Urinary bladder (tissue), 3 donors: ENCODE measurements at regions not wholly inside any gene's neighbourhood (a gene's known extent, or its start where the extent isn't known, plus 50 kb on each side); places are given as distances from the start of the nearest gene placed in this dataset.

Experiments used
- DNase-seq: peaks from one replicate; pipeline ENCODE4 v3.0.0-alpha.2; 2015; ENCODE audit errors: extremely low spot score
- H3K27ac ChIP-seq: one replicate; pipeline ENCODE4 v1.5.1; 2013; ENCODE audit warnings: low read depth, mild to moderate bottlenecking, moderate library complexity
- H3K36me3 ChIP-seq: one replicate; pipeline ENCODE4 v1.6.1; 2013; ENCODE audit warnings: mild to moderate bottlenecking, moderate library complexity; ENCODE audit not compliant: insufficient read depth
- H3K4me1 ChIP-seq: one replicate; pipeline ENCODE4 v1.6.1; 2013; ENCODE audit warnings: mild to moderate bottlenecking, moderate library complexity; ENCODE audit not compliant: insufficient read depth
- H3K4me3 ChIP-seq: one replicate; pipeline ENCODE4 v1.5.1; 2013; ENCODE audit warnings: low read depth, low read length
- WGBS: extraction: QIAGEN DNeasy Blood & Tissue Kit; methylation state at CpG from one replicate; pipeline ENCODE4 v1.1.7; 2013; 5-methylcytosine and 5-hydroxymethylcytosine counted together
- donor health status: healthy with polysubstance abuse.
- donor health status: healthy.

DNA sequence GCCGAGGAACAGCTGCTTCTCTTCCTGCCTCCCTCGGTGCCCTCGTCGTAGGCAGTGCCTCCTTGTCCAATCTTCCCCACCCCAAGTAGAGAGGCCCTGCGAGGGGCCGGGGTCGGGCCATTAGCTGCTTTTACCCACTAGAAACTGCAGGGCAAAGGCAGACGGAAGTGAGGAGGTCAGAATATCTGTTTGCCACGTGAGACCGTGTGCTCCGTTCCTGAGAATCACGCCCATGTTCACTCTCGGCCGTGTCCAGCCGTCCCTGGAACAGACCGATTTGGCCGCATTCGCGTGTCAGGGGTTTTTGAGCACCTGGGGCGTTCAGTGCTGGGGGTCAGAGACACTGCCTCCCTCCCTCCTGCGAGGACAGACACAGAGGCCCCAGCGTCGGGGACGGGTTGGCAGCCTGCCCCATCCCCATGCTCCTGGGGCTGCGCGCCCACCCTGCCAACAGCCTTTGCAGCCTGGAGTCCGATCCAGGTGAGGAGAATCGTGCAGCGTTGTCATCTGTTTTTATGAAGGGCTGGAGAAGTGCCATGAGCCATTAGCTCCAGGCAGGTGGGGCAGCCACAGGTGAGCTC is 982.2 kb downstream of the BRD1 start:
- WGBS: 80% methylated on average over 29 of the region's 29 CpGs
- no peaks in the 10 kb centered on the region for H3K4me1 ChIP-seq
- DNase-seq: no peak
- no peak overlapping the region for H3K27ac ChIP-seq
- no peaks in the 10 kb centered on the region for H3K36me3 ChIP-seq
- no peak overlapping the region for H3K4me3 ChIP-seq

DNA sequence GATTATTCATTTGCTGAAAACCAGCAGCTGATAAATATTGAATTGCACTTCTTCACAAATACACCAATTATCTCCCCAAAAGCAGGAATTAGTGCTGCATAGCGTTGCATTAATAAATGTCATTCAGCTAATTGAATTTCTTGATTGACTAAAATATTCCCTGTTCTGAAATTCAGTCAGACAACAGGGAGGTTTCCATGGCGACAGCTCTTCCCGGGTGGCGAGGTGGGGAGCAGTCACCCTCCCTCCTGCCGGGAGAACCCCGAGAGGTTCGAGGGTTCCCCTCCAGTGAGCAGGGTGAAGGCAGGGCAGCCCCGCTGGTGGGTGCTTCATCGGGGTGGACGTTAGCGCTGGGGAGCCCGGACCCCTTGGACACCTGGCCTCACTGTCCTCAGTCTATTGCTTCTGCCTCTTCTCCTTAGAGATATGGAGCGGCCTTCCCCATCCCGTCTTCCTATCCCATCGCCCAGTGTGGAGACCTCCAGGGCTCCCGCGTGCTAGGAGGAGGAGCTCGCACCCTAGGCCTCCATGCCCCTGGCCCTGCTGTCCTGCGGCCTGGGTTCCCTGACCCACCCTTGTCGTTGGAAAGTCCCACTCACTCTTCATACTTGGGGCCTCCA is 983.5 kb downstream of the BRD1 start:
- H3K4me3 ChIP-seq: no peak overlapping the region
- no peak for DNase-seq
- no peaks in the 10 kb centered on the region for H3K36me3 ChIP-seq
- no peaks in the 10 kb centered on the region for H3K4me1 ChIP-seq
- H3K27ac ChIP-seq: no peak overlapping the region
- 84% methylated on average over 20 of the region's 20 CpGs for whole genome bisulfite sequencing

DNA sequence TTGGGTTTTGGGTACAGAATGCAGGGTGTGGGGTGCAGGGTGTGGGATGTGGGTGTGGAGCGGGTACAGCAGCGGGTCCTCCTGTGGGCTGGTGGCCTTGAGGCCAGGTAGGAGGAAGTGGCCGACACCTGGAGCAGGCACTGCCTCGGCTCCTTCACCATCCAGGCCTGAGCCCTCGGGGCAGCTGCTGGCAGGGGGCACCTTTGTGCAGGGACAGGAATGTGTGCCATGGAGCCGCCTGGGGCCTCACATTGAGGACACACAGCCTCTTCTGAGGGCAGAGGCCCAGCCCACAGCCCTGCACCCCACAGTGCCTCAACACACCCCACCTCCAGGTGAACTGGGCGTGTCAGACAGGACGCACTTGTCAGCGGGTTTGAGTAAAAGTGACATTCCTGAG is 984.0 kb downstream of the BRD1 start:
- Histone ChIP-seq H3K36me3 (no peaks in the 10 kb centered on the region), H3K4me3 (no peak overlapping the region), H3K4me1 (no peaks in the 10 kb centered on the region), H3K27ac (no peak overlapping the region)
- WGBS: 76% methylated on average over 9 of the region's 9 CpGs
- DNase-seq: no peak

DNA sequence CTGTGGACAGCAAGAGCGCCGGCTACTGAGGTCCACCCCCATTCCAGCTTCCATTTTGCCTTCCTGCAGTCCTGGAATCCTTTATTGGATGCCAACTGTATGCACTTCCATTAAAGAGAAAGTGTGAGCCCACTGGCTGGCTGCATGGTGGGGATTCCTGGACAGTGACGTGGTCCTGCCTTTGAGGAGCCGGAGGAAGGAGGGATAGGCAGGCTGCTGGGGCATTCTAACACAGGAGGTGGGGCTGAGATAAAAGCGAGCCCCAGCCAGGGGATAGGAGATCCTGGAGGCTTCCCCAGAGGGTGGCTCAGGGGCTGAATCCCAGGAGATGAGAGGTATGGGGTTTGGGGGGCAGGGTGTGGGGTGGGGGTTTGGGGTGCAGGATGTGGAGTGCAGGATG is 984.7 kb downstream of the BRD1 start:
- Histone ChIP-seq H3K27ac (no peak overlapping the region), H3K4me1 (no peaks in the 10 kb centered on the region), H3K36me3 (no peaks in the 10 kb centered on the region), H3K4me3 (no peak overlapping the region)
- DNase-seq: no peak
- 62% methylated on average over 5 of the region's 5 CpGs for WGBS

DNA sequence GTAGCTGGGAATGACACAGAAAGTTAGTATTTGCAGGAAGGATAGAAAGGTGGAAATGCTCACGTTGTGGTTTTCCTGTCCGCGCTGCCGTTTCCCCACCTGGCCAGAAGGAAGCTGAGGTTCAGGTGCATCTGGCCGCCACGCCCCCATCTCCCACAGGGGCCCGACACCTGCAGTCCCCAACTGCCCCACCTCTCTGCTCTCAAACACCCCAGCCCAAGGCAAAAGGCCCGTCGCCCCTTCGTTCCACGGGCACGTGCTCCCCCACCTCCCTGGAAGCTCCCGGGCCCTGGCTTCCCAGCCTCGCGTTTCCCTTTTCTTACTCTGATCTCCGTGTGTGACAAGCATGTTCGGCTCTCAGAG is 985.1 kb downstream of the BRD1 start:
- no peaks in the 10 kb centered on the region for H3K36me3 ChIP-seq
- no peaks in the 10 kb centered on the region for H3K4me1 ChIP-seq
- no peak for DNase-seq
- 81% methylated on average over 17 of the region's 17 CpGs for WGBS
- no peak overlapping the region for H3K4me3 ChIP-seq
- H3K27ac ChIP-seq: no peak overlapping the region

DNA sequence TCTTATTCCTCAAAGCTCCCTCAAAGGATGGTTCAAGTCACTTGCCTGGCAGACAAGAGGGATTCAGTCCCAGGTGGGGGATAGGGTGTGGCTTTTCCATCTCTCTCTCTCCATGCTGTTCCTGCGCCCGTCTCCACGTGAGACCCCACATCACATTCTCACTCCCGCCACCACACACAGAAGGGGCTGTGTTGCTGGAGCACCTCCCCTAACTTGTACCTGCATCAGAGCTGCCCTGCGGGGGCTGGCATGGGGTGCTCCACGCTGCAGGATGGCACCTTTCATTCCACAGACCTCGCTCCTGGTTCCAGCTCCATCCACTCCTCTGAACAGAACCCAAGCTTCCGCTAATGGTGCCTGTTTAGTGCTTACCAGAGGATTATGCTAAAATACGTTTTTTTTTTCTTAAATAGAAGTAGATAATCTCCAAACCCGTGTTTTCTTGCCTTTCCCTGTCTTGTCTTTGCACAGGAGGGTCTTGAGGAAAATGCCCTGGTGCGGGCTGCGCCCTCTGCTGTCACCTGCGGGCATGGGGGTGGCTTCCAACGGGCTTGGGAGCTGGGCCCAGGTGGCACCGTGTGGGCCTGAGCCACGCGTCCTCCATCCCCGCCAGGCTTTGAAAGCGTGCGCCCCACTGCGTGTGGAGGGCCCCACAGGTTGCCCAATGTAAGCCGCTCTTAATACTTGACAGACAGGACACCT is 985.6 kb downstream of the BRD1 start:
- DNase-seq: no peak
- no peaks in the 10 kb centered on the region for H3K36me3 ChIP-seq
- no peak overlapping the region for H3K27ac ChIP-seq
- 86% methylated on average over 22 of the region's 22 CpGs for whole genome bisulfite sequencing
- H3K4me1 ChIP-seq: no peaks in the 10 kb centered on the region
- H3K4me3 ChIP-seq: no peak overlapping the region

DNA sequence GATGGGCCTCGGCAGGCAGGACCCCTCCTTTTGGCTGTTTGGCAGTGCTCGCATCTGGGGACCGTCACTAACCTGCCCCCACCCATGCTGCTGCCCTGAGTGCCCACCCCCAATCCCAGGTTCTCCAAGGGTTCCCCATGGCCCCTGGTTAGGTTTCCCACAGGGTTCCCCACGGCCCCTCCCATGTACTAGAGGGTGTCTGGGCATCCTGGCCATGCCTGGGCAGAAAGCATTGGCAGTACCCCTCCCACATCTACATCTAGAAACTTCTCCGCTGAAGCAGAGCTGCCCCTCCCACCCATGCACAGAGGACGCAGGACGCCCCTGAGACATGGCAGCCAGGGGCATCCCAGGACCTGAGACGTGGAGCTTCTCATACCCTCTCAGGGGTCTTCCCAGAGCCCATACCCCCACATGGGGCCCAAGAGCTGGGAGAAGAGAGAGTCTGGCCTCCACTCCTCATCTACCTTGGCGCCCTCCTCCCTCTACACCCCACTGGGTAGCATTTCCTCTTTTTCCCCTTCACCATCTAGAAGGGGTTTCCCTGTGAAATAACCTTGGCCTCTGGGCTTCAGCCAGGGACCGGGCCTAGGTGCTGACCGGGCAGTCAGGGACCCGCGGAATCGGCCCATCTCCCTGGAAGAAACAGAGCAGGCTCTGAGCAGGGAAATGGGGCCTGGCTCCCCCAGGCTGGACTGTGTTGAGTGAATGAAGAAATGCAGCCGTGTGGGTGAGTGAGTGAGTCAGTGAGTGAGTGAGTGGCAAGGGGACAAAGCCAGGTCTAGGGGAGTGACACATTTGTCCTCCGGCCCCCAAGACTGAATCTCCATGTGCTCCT is 987.3 kb downstream of the BRD1 start:
- no peak overlapping the region for H3K27ac ChIP-seq
- WGBS: 84% methylated on average over 16 of the region's 16 CpGs
- H3K4me1 ChIP-seq: no peaks in the 10 kb centered on the region
- no peaks in the 10 kb centered on the region for H3K36me3 ChIP-seq
- no peak for DNase-seq
- H3K4me3 ChIP-seq: no peak overlapping the region

DNA sequence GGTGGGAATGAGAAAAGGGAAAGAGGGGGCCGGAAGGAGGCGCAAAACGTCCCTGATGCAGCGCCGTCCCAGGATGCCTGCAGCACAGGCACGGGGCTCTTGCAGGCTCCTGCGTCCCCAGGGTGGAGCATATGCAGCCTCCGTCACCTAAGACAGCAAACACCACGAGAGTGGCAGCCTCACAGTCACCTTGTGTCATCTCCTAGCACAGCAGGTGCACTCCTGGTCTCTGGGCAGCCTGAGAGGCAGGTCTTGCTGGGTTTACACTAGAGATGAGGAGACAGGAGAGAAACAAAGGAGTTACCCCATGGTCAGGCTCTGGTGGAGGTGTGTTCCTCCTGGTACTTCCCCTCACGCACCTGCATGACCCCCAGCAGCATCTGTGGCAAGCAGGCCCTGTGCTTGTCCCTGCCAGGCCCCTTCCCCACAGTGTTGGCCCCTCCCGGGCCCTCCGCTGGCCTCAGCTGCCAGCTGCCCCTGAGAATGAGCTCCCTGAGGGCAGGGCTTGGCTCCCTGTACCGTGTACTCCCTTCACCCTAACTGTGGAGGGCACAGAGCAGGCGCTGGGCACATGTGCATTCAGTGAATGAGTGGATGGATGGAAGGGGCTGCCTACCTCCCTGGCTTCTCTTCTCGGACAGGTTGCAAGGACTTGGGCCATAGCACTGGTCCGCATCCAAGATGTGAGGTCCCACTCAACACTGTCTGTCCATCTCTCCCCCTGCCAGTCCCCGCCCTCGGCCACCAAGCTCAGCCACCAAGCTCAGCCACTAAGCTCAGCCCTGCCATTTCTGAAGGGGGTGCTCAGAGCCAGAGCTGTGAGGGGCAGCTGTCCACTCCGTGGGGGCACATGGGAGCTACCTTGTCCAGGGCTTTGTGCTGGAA is 988.6 kb downstream of the BRD1 start:
- WGBS: 79% methylated on average over 19 of the region's 19 CpGs
- H3K27ac ChIP-seq: no peak overlapping the region
- no peaks in the 10 kb centered on the region for H3K4me1 ChIP-seq
- no peak for DNase-seq
- H3K36me3 ChIP-seq: no peaks in the 10 kb centered on the region
- H3K4me3 ChIP-seq: no peak overlapping the region

DNA sequence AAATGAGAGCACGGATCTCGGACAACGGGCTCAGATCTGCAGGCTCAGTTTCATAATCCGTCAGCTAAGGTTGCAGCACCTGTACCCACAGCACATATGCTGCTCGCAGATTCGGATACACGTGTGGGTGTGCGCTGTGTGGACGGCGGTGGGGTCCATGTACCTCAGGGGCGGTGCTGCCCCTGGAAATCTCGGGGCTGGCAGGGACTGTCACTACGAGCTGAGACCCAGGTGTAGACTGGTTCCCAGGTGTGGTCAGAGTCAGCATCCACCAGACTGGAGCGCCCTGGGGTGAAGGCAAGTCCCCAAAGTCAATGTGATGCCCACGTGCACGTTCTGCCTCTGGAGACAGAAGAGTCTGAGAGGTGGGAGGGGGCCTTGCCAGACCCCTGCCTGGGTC is 989.3 kb downstream of the BRD1 start:
- no peak overlapping the region for H3K27ac ChIP-seq
- WGBS: 83% methylated on average over 16 of the region's 16 CpGs
- no peaks in the 10 kb centered on the region for H3K4me1 ChIP-seq
- H3K4me3 ChIP-seq: no peak overlapping the region
- H3K36me3 ChIP-seq: no peaks in the 10 kb centered on the region
- DNase-seq: no peak

DNA sequence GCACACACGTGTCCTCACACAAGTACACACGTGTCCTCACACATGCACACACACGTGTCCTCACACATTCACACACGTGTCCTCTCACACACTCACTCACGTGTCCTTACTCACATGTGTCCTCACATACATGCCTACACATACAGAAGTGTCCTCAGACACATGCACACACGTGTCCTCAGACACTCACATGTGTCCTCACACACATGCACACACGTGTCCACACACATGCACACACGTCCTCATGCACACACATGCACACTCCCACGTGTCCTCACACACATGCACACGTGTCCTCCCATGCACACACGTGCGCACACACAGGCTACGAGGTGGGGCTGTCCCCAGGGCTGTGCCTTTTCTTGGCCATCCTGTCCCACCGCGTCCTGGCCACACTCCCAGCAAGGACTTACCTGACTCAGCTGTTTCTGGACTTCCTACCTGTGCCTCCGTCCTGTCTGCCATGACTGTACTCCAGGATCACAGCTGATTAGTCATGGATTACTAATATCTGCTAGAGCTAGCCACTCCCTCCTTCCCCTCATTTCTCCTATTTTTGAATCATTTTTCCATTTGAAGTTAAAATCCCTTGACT is 990.2 kb downstream of the BRD1 start:
- no peak for DNase-seq
- 85% methylated on average over 16 of the region's 16 CpGs for WGBS
- Histone ChIP-seq H3K27ac (no peak overlapping the region), H3K36me3 (no peaks in the 10 kb centered on the region), H3K4me3 (no peak overlapping the region), H3K4me1 (no peaks in the 10 kb centered on the region)

DNA sequence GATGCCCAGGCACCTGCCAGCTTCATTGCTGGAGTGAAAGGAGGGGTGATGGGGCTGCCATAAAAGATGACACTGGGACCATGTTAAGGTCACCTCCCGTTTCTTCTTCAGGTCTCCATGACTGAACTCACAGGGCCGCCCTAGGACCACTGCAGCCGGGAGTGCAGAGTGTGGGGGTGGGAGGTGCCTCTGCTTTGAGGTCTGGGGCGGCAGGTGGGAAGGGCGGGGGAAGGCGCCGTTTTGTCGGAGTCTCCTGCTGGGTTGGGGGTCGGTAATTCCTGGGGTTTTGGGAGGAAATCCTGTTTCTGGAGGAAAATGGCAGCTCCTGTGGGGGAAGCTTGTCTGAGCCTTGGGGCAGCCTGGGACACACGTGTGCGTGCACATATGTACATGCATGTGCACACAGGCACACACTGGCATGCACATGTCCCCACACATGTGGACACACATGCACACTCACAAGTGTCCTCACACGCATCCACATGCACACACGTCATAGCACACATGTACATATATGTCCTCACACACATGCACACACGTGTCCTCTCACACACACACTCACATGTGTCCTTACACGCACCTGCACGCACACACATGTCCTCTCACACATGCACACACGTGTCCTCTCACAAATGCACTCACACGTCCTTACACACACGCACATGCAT is 990.9 kb downstream of the BRD1 start:
- WGBS: 80% methylated on average over 19 of the region's 19 CpGs
- no peak overlapping the region for H3K27ac ChIP-seq
- DNase-seq: no peak
- H3K4me3 ChIP-seq: no peak overlapping the region
- H3K36me3 ChIP-seq: no peaks in the 10 kb centered on the region
- no peaks in the 10 kb centered on the region for H3K4me1 ChIP-seq

DNA sequence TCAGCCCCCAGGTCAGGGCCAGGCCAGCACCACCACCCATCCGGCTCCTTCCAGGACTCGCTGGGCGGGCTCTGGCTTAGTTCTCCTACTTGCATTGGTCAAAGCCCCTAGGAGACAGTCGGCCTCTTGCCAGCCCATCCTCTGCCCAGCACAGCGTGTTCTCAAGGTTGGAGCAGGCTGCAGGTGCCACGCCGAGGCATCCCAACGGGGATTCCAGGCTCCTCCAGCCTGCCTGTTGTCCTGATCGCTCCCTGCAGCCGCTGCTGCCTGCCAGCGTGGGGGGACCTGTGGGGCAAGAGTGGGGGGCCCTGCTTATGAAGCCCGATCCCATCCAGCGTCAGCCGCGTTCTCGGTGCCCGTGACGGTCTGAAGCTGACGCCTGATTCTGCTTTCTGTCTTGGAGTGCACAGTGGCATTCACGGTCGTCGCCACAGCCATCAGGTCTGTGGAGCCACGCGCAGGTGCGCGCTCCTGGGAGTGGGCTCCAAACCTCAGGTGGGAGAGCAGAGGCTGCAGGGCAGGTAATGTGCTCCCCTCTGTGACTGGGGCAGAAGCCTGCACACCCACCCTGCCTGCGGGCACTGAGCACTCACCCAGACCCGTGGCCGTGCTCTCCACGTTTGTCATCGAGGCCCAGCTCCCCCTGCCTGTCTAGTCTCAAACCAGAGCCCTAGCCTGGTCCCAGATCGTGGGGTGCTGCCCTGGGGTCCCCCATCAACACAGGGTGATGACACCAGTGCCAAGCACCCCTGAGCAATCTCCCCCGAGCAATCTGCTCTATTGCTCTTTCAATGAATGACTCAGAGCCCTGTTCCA is 991.6 kb downstream of the BRD1 start:
- 89% methylated on average over 33 of the region's 33 CpGs for WGBS

More for the DNA sequence above, 991.6 kb downstream of the BRD1 start:
- no peak overlapping the region for H3K27ac ChIP-seq
- DNase-seq: no peak
- H3K4me3 ChIP-seq: no peak overlapping the region
- no peaks in the 10 kb centered on the region for H3K36me3 ChIP-seq
- H3K4me1 ChIP-seq: no peaks in the 10 kb centered on the region
